Type B pancreatic cell (in vitro differentiated cells): ENCODE measurements at regions not wholly inside any gene's neighbourhood (a gene's known extent, or its start where the extent isn't known, plus 50 kb on each side); places are given as distances from the start of the nearest gene placed in this dataset.
"Not testable (repeated sequence)": the region's sequence is repeated elsewhere in the genome, so short reads cannot be mapped to it uniquely, and the experiment has no call there.

Experiments used
- DNase-seq: peaks from one replicate; pipeline ENCODE4 v3.0.0; 2021; ENCODE audit warnings: mixed read lengths; ENCODE audit not compliant: unreplicated experiment; ENCODE audit errors: extremely low spot score
- H3K27ac Mint-ChIP-seq: 2 replicates; pipeline ENCODE4 v1.8.0; 2021; ENCODE audit warnings: mild to moderate bottlenecking, mixed read lengths
- H3K27me3 Mint-ChIP-seq: 2 replicates; pipeline ENCODE4 v1.8.0; 2021; ENCODE audit warnings: mixed read lengths
- H3K36me3 Mint-ChIP-seq: 2 replicates; pipeline ENCODE4 v1.8.0; 2021; ENCODE audit warnings: mixed read lengths
- H3K4me1 Mint-ChIP-seq: one replicate; pipeline ENCODE4 v1.8.0; 2021; ENCODE audit warnings: mixed read lengths; ENCODE audit not compliant: unreplicated experiment
- H3K4me3 Mint-ChIP-seq: 2 replicates; pipeline ENCODE4 v1.8.0; 2021; ENCODE audit warnings: mild to moderate bottlenecking, mixed read lengths
- H3K9me3 Mint-ChIP-seq: 2 replicates; pipeline ENCODE4 v1.8.0; 2021; ENCODE audit warnings: mixed read lengths
- TF ChIP-seq, protein P1 (sequence below): fragments of 200-600 bp; sonication (generic); conservative IDR thresholded peaks from 2 replicates; pipeline ENCODE4 v1.5.0; 2021; ENCODE audit warnings: antibody characterized with exemption, mild to moderate bottlenecking

DNA sequence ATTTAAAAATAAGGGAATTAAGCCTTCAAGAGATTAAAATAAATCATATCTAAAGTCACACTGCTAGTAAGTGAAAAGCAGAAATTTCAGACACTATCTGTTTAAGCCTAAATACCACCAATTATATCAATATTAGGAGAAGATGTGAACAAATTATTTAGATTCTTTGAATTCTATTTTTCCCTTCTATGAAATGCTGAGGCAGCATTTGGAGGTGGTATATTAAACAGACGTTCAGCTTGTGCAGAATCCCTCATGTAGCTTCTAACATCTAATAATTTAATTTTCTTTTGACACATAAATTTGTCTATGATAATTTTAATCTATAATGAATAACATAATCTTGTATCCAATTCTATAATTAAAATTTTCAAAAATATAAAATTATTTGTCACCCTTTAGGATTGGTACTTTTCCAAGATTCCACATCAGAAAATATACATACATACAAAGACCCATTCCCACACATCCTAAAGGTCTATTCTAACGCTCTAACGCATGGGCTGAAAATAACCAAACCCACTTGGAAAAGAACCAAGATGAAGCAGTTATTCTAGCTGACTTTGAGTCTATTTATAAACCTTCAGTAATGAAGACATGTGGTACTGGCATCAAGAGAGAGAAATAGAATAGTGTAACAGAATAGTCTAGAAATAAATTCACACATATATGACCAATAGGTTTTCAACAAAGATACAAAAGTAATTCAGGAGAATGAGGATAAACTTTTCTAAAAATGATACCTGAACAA is 751.8 kb downstream of the GALC start:
- H3K36me3 Mint-ChIP-seq, result no peaks in the 10 kb centered on the region
- peaks cover 37% of the 10 kb centered on the region for H3K27me3 Mint-ChIP-seq
- H3K9me3 Mint-ChIP-seq, result peaks cover 7% of the 10 kb centered on the region
- H3K27ac Mint-ChIP-seq, result no peak overlapping the region
- H3K4me3 Mint-ChIP-seq, result no peak overlapping the region
- TF ChIP-seq, protein P1, sequence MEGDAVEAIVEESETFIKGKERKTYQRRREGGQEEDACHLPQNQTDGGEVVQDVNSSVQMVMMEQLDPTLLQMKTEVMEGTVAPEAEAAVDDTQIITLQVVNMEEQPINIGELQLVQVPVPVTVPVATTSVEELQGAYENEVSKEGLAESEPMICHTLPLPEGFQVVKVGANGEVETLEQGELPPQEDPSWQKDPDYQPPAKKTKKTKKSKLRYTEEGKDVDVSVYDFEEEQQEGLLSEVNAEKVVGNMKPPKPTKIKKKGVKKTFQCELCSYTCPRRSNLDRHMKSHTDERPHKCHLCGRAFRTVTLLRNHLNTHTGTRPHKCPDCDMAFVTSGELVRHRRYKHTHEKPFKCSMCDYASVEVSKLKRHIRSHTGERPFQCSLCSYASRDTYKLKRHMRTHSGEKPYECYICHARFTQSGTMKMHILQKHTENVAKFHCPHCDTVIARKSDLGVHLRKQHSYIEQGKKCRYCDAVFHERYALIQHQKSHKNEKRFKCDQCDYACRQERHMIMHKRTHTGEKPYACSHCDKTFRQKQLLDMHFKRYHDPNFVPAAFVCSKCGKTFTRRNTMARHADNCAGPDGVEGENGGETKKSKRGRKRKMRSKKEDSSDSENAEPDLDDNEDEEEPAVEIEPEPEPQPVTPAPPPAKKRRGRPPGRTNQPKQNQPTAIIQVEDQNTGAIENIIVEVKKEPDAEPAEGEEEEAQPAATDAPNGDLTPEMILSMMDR, result no peak
- H3K4me1 Mint-ChIP-seq, result no peaks in the 10 kb centered on the region
- no peak for DNase-seq

DNA sequence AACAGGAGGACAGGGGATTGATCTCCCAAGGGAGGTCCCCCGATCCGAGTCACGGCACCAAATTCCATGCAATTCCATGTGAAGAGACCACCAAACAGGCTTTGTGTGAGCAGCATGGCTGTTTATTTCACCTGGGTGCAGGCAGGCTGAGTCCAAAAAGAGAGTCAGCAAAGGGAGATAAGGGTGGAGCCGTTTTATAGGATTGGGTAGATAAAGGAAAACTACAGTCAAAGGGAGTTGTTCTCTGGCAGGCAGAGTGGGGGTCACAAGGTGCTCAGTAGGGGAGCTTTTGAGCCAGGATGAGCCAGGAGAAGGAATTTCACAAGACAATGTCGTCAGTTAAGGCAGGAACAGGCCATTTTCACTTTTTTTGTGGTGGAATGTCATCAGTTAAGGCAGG is 752.7 kb downstream of the GALC start:
- not testable (repeated sequence) for H3K4me3 Mint-ChIP-seq, DNase-seq, H3K9me3 Mint-ChIP-seq, H3K27ac Mint-ChIP-seq, H3K36me3 Mint-ChIP-seq, H3K4me1 Mint-ChIP-seq
- H3K27me3 Mint-ChIP-seq, result peaks cover 38% of the 10 kb centered on the region

DNA sequence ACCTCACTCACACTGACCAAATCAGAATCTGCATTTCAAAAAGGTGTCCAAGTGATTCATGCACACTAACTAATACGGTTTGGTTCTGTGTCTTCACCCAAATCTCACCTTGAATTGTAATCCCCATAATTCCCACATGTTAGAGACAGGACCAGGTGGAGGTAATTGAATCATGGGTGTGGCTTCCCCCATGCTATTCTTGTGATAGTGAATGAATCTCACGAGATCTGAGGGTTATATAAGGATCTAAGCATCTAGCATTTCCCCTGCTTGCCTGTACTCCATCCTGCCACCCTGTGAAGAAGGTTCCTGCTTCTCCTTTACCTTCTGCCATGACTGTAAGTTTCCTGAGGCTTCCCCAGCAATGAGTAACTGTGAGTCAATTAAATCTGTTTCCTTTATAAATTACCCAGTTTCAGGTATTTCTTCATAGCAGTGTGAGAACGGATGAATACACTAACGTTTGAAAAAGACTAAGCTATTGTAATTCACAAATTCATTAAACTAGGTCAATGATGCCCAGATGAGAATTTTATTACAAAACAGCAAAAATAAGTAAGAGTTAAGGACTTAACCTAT is 759.1 kb downstream of the GALC start:
- no peak overlapping the region for H3K27ac Mint-ChIP-seq
- H3K4me1 Mint-ChIP-seq, result no peaks in the 10 kb centered on the region
- no peak overlapping the region for H3K4me3 Mint-ChIP-seq

DNA sequence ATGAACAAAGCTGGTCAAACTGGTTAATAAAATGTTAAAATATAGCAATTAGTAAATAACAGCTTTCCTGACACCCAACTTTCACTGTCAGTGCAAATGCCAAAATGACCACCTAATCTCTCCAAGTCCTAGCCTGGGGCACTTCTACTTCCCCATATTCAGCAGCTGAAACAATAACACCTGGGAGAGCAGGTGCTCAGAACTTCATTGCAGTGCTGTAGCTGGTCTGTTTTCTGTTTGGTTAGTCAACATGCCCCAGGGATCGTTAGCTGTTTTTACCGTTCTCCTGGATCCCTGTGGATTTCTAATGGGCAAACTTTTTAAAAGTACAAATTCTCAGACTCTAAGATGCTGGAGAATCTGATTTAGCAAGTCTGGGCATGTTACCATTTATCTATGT is 759.7 kb downstream of the GALC start:
- no peak overlapping the region for H3K4me3 Mint-ChIP-seq
- peaks cover 7% of the 10 kb centered on the region for H3K9me3 Mint-ChIP-seq
- H3K4me1 Mint-ChIP-seq, result no peaks in the 10 kb centered on the region
- no peaks in the 10 kb centered on the region for H3K36me3 Mint-ChIP-seq
- no peak for DNase-seq
- no peak overlapping the region for H3K27ac Mint-ChIP-seq
- TF ChIP-seq, protein P1, result no peak
- peaks cover 19% of the 10 kb centered on the region for H3K27me3 Mint-ChIP-seq

More for the DNA sequence above, 759.1 kb downstream of the GALC start:
- H3K36me3 Mint-ChIP-seq, result no peaks in the 10 kb centered on the region
- H3K27me3 Mint-ChIP-seq, result peaks cover 23% of the 10 kb centered on the region
- TF ChIP-seq, protein P1, result no peak
- H3K9me3 Mint-ChIP-seq, result peaks cover 7% of the 10 kb centered on the region
- DNase-seq, result no peak

DNA sequence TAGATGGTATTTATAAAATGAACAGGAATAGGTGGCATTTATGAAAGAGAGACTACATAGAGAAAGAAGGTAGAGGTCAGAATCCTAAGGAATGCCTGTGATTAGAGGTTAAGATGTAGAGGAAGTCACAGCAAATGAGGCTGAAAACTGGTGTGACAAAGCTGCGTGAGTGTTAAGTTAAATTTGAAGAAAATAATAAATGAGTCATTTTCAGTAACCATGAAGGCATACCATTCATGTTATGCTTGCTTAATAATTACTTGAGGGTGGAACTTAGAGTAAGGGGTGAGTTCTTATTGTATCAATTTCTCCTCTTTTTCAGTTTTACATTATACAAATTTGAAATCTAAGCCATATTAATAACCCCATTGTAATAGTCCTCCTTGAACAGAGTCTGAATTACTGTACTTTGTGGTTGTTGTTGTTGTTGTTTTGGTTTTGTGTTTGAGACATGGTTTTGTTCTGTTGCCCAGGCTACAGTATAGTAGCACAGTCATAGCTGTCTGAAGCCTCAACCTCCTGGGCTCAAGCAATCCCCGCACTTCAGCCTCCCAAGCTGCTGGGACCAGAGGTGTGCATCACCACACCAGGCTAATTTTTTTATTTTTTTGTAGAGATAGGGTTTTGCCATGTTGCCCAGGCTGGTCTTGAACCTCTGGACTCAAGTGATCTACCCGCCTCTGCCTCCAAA is 761.5 kb downstream of the GALC start:
- H3K36me3 Mint-ChIP-seq, result no peaks in the 10 kb centered on the region
- no peaks in the 10 kb centered on the region for H3K4me1 Mint-ChIP-seq
- H3K4me3 Mint-ChIP-seq, result no peak overlapping the region
- DNase-seq, result no peak
- TF ChIP-seq, protein P1, result no peak
- no peaks in the 10 kb centered on the region for H3K9me3 Mint-ChIP-seq
- peaks cover 8% of the 10 kb centered on the region for H3K27me3 Mint-ChIP-seq
- H3K27ac Mint-ChIP-seq, result no peak overlapping the region

DNA sequence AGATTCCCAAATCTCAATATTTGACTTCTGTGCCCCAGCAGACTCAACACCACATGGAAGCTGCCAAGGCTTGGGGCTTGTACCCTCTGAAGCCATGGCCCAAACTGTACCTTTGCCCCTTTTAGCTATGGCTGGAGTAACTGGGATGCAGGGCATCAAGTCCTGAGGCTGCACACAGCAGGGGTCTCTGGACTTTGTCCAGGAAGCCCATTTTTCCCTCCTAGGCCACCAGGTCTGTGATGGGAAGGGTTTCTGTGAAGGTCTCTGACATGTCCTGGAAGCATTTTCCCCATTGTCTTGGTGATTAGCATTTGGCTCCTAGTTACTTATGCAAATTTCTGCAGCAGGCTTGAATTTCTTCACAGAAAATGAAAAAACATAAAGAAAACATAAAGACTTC is 762.3 kb downstream of the GALC start:
- Mint-ChIP-seq H3K9me3 (no peaks in the 10 kb centered on the region), H3K4me1 (no peaks in the 10 kb centered on the region), H3K27me3 (peaks cover 8% of the 10 kb centered on the region), H3K4me3 (no peak overlapping the region), H3K36me3 (no peaks in the 10 kb centered on the region), H3K27ac (no peak overlapping the region)
- no peak for DNase-seq
- TF ChIP-seq, protein P1, result no peak
